IMR-90 (cell line): ENCODE measurements at regions not wholly inside any gene's neighbourhood (a gene's known extent, or its start where the extent isn't known, plus 50 kb on each side); places are given as distances from the start of the nearest gene placed in this dataset.

Experiments
- MAFK ChIP-seq: IDR thresholded peaks from 2 replicates; pipeline ENCODE4 v1.6.1; 2012; ENCODE audit warnings: low read depth, low read length, improper control_type of control experiment
- MXI1 ChIP-seq: IDR thresholded peaks from 2 replicates; pipeline ENCODE4 v1.6.1; 2012; ENCODE audit warnings: low read depth, mild to moderate bottlenecking, low read length, moderate library complexity, borderline replicate concordance
- POLR2A ChIP-seq: IDR thresholded peaks from 2 replicates; pipeline ENCODE4 v1.6.1; 2012; ENCODE audit warnings: mild to moderate bottlenecking, low read depth, low read length
- RAD21 ChIP-seq: IDR thresholded peaks from 2 replicates; pipeline ENCODE4 v1.6.1; 2012; ENCODE audit warnings: low read length, improper control_type of control experiment
- TF ChIP-seq, protein P1 (sequence below): conservative IDR thresholded peaks from 2 replicates; pipeline ENCODE4 v1.5.1; 2012; ENCODE audit warnings: mild to moderate bottlenecking, low read depth, low read length, improper control_type of control experiment
- TF ChIP-seq, protein P2 (sequence below): fragments of 150-350 bp; IDR thresholded peaks from 2 replicates; pipeline ENCODE4 v1.6.1; 2017; ENCODE audit warnings: mild to moderate bottlenecking, antibody characterized with exemption, low read length, low read depth
- TF ChIP-seq, protein P3 (sequence below): fragments of 150-350 bp; IDR thresholded peaks from 2 replicates; pipeline ENCODE4 v1.6.1; 2016; ENCODE audit warnings: low read depth, mild to moderate bottlenecking, low read length, moderate library complexity, borderline replicate concordance

DNA sequence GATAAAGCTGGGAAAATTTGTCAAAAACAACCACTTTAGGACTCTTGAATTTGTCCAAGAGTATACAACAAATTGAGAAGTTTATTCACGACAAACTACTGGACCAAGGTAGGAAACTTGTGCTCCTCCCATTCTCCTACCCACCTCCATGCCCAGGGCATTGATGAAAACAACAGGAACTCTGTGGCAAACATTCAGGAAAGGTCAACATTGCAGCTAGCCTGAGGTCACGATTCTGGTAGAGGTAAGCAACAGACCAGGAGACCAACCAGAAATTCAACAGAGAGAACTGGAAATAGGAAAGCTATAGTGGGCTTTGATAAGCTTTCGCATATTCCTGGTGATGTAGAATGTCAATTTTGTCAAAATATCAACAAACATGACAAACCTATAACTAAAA lies 209.1 kb upstream of the CTAGE1 start:
- TF ChIP-seq, protein P1, sequence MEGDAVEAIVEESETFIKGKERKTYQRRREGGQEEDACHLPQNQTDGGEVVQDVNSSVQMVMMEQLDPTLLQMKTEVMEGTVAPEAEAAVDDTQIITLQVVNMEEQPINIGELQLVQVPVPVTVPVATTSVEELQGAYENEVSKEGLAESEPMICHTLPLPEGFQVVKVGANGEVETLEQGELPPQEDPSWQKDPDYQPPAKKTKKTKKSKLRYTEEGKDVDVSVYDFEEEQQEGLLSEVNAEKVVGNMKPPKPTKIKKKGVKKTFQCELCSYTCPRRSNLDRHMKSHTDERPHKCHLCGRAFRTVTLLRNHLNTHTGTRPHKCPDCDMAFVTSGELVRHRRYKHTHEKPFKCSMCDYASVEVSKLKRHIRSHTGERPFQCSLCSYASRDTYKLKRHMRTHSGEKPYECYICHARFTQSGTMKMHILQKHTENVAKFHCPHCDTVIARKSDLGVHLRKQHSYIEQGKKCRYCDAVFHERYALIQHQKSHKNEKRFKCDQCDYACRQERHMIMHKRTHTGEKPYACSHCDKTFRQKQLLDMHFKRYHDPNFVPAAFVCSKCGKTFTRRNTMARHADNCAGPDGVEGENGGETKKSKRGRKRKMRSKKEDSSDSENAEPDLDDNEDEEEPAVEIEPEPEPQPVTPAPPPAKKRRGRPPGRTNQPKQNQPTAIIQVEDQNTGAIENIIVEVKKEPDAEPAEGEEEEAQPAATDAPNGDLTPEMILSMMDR: no peak
- TF ChIP-seq, protein P2, sequence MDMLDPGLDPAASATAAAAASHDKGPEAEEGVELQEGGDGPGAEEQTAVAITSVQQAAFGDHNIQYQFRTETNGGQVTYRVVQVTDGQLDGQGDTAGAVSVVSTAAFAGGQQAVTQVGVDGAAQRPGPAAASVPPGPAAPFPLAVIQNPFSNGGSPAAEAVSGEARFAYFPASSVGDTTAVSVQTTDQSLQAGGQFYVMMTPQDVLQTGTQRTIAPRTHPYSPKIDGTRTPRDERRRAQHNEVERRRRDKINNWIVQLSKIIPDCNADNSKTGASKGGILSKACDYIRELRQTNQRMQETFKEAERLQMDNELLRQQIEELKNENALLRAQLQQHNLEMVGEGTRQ: no peak
- TF ChIP-seq MAFK: no peak
- TF ChIP-seq POLR2A: no peak
- TF ChIP-seq, protein P3, sequence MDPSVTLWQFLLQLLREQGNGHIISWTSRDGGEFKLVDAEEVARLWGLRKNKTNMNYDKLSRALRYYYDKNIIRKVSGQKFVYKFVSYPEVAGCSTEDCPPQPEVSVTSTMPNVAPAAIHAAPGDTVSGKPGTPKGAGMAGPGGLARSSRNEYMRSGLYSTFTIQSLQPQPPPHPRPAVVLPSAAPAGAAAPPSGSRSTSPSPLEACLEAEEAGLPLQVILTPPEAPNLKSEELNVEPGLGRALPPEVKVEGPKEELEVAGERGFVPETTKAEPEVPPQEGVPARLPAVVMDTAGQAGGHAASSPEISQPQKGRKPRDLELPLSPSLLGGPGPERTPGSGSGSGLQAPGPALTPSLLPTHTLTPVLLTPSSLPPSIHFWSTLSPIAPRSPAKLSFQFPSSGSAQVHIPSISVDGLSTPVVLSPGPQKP: no peak
- TF ChIP-seq MXI1: no peak
- TF ChIP-seq RAD21: no peak
